SK-N-MC (cell line): ENCODE measurements at regions not wholly inside any gene's neighbourhood (a gene's known extent, or its start where the extent isn't known, plus 50 kb on each side); places are given as distances from the start of the nearest gene placed in this dataset.
"Not testable (repeated sequence)": the region's sequence is repeated elsewhere in the genome, so short reads cannot be mapped to it uniquely, and the experiment has no call there.

ENCODE experiments used
- DNase-seq: peaks from one replicate; pipeline ENCODE4 v3.0.0-alpha.2; 2011; ENCODE audit warnings: low read depth, low spot score
- H3K27ac ChIP-seq: fragments of 200-600 bp; sonication (generic); 2 replicates; pipeline ENCODE4 v1.5.1; 2016; ENCODE audit warnings: mixed run types
- H3K36me3 ChIP-seq: fragments of 200-600 bp; sonication (generic); 2 replicates; pipeline ENCODE4 v1.6.1; 2017; ENCODE audit warnings: antibody characterized with exemption, low read length, mixed read lengths; ENCODE audit not compliant: insufficient read depth
- H3K4me3 ChIP-seq: fragments of 200-600 bp; sonication (generic); 2 replicates; pipeline ENCODE4 v1.5.1; 2016
- H3K9ac ChIP-seq: fragments of 200-600 bp; sonication (generic); 2 replicates; pipeline ENCODE4 v1.8.0; 2017; ENCODE audit warnings: mixed run types, mixed read lengths; ENCODE audit not compliant: insufficient read length
- H3K9me3 ChIP-seq: fragments of 200-600 bp; sonication (generic); 2 replicates; pipeline ENCODE4 v1.6.1; 2017; ENCODE audit warnings: low read depth, mild to moderate bottlenecking, antibody characterized with exemption, low read length, moderate library complexity, mixed read lengths
- EZH2 ChIP-seq: fragments of 200-600 bp; sonication (generic); IDR thresholded peaks from one replicate; pipeline ENCODE4 v1.6.1; 2017; ENCODE audit warnings: antibody characterized with exemption
- FOXP2 ChIP-seq: optimal IDR thresholded peaks from 2 replicates; pipeline ENCODE3; 2011; ENCODE audit warnings: mild to moderate bottlenecking, moderate library complexity; ENCODE audit not compliant: insufficient read depth; ENCODE audit errors: extremely low read length, control extremely low read depth
- POLR2AphosphoS5 ChIP-seq: IDR thresholded peaks from 2 replicates; pipeline ENCODE4 v1.6.1; 2012; ENCODE audit warnings: mild to moderate bottlenecking, low read depth, low read length, borderline replicate concordance

GRCh38 chrX:1874899-1875298 is 260.0 kb downstream of the ASMT start:
- TF ChIP-seq EZH2, result no peak
- TF ChIP-seq FOXP2, result no peak
- TF ChIP-seq POLR2AphosphoS5, result no peak
- no peak overlapping the region for H3K27ac ChIP-seq
- H3K36me3 ChIP-seq, result no peaks in the 10 kb centered on the region
- H3K4me3 ChIP-seq, result no peak overlapping the region
- no peaks in the 10 kb centered on the region for H3K9me3 ChIP-seq
- DNase-seq, result no peak
- no peak overlapping the region for H3K9ac ChIP-seq

GRCh38 chrX:1876041-1876440 is 261.2 kb downstream of the ASMT start:
- no peak for TF ChIP-seq FOXP2
- no peak for TF ChIP-seq POLR2AphosphoS5
- TF ChIP-seq EZH2, result no peak
- no peak for DNase-seq
- H3K27ac ChIP-seq, result no peak overlapping the region
- H3K4me3 ChIP-seq, result no peak overlapping the region
- no peaks in the 10 kb centered on the region for H3K9me3 ChIP-seq
- no peaks in the 10 kb centered on the region for H3K36me3 ChIP-seq
- no peak overlapping the region for H3K9ac ChIP-seq

- TF ChIP-seq FOXP2, result no peak
- no peak for TF ChIP-seq EZH2
- TF ChIP-seq POLR2AphosphoS5, result no peak
- Histone ChIP-seq H3K9ac (no peak overlapping the region), H3K27ac (no peak overlapping the region), H3K36me3 (no peaks in the 10 kb centered on the region), H3K4me3 (no peak overlapping the region), H3K9me3 (no peaks in the 10 kb centered on the region)
- DNase-seq, result no peak
Observed at GRCh38 chrX:1877780-1878179, 262.9 kb downstream of the ASMT start.

GRCh38 chrX:1880884-1881817 is 266.3 kb downstream of the ASMT start:
- not testable (repeated sequence) for H3K9me3 ChIP-seq, H3K36me3 ChIP-seq, H3K27ac ChIP-seq, H3K4me3 ChIP-seq, DNase-seq, H3K9ac ChIP-seq

- TF ChIP-seq EZH2 (no peak), POLR2AphosphoS5 (no peak), FOXP2 (no peak)
- H3K9me3 ChIP-seq, result no peaks in the 10 kb centered on the region
- no peak overlapping the region for H3K27ac ChIP-seq
- H3K36me3 ChIP-seq, result no peaks in the 10 kb centered on the region
- no peak overlapping the region for H3K4me3 ChIP-seq
- H3K9ac ChIP-seq, result no peak overlapping the region
- DNase-seq, result no peak
Observed at GRCh38 chrX:1883772-1884171, 268.9 kb downstream of the ASMT start.

- TF ChIP-seq EZH2 (no peak), FOXP2 (no peak), POLR2AphosphoS5 (no peak)
- H3K27ac ChIP-seq, result no peak overlapping the region
- no peak overlapping the region for H3K9ac ChIP-seq
- H3K9me3 ChIP-seq, result no peaks in the 10 kb centered on the region
- DNase-seq, result no peak
- H3K4me3 ChIP-seq, result no peak overlapping the region
- no peaks in the 10 kb centered on the region for H3K36me3 ChIP-seq
Observed at GRCh38 chrX:1884446-1884845, 269.6 kb downstream of the ASMT start.

- Histone ChIP-seq H3K27ac (no peak overlapping the region), H3K36me3 (no peaks in the 10 kb centered on the region), H3K9ac (no peak overlapping the region), H3K4me3 (no peak overlapping the region), H3K9me3 (no peaks in the 10 kb centered on the region)
- TF ChIP-seq EZH2, result no peak
- no peak for TF ChIP-seq FOXP2
- no peak for TF ChIP-seq POLR2AphosphoS5
- no peak for DNase-seq
Observed at GRCh38 chrX:1885116-1885515, 270.3 kb downstream of the ASMT start.

- H3K9me3 ChIP-seq, H3K36me3 ChIP-seq, H3K4me3 ChIP-seq, H3K9ac ChIP-seq, DNase-seq: not testable (repeated sequence)
- 0 out of 2 replicates have a peak overlapping the region, but pooled peaks have one; percentile 25 for H3K27ac ChIP-seq
Observed at GRCh38 chrX:1888305-1888704, 273.4 kb downstream of the ASMT start.

- no peaks in the 10 kb centered on the region for H3K9me3 ChIP-seq
- no peak for DNase-seq
- no peak overlapping the region for H3K9ac ChIP-seq
- H3K27ac ChIP-seq, result no peak overlapping the region
- no peak for TF ChIP-seq FOXP2
- TF ChIP-seq EZH2, result no peak
- TF ChIP-seq POLR2AphosphoS5, result no peak
- no peaks in the 10 kb centered on the region for H3K36me3 ChIP-seq
- no peak overlapping the region for H3K4me3 ChIP-seq
Observed at GRCh38 chrX:1894026-1894294, 279.1 kb downstream of the ASMT start.
